ENCODE measurements at regions not wholly inside any gene's neighbourhood (a gene's known extent, or its start where the extent isn't known, plus 50 kb on each side); places are given as distances from the start of the nearest gene placed in this dataset.

DNA sequence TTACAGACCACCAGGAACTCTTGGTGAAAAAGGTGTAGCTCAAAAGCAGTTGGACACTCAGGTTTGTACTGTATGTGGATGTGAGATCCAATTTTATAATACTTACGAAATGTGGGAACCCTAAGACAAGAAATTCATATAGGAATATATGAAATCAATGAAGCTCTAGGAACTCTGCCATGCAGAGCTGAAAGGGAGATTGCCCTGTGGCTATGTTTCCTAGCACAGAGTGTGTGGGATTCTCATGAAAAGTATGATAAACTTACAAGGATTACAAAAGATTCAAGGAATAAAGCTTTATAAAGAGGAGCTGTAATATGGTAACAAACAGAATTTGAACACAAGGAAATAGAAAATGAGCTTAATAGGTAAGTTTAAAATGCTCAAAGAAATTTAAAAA, 205.7 kb upstream of the FAM83B start:
- DNase-seq (ENCODE audit: low read depth) = no peak

DNA sequence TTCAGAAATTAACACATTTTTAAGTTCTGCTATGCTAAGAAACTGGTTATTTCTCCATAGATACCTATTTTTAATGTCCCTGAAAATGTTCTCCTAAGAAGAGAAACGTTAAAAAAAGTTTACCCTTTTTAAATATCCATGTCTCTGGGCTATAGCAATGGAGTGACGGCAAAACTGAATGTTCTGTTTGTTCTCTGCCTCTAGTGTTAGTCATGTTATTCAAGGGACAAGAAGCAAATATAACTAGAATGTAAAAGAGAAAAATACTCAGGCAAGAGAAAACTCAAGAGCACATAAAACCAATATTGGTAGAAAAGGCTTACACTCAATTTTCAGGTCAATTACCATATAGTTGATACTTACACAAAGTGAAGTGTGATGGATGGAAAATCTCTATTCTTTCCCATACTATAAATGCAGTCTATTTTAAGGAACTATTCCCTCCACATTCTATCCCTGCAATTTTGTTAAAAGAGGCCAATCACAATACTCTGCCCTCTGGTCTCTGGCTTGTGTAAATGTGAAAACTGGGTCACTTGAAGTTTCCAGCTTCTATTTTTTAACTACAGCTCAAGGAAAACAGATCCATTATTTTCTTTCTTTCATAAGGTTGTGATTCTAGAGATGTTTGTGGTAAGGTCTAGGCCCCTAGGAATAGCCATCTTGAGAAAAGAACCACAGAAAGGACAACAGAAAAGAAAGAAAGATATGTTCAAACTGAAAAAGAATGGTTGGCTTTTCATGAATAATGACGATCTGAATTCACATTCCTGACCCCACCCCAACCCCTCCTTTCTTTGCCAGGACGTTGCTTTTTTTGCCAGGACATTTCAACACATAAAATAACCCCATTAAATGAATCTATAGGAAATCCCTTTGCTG, 200.3 kb upstream of the FAM83B start:
- DNase-seq (ENCODE audit: low read depth) = no peak

GRCh38 chr6:54646951-54647664, 199.5 kb upstream of the FAM83B start:
- DNase-seq (ENCODE audit: low read depth) = no peak

DNA sequence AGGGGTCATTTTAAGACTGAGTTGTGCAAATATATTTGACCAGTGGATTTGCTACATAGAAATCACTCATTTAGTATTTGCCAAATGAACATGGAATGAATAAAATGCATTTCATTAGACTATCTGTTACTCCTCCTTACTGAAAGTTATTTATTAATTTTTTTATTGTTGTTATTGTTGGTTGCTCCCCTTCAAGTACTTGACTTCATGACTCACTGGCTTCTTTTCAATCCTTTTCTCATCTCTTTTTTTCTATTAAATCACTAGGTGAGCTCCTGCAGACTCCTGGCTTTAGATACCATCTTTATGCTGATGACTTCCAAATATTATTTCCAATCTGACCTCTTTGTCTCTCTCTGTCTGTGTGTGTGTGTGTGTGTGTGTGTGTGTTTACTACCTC, 192.2 kb upstream of the FAM83B start:
- no peak for DNase-seq (ENCODE audit: low read depth)

DNA sequence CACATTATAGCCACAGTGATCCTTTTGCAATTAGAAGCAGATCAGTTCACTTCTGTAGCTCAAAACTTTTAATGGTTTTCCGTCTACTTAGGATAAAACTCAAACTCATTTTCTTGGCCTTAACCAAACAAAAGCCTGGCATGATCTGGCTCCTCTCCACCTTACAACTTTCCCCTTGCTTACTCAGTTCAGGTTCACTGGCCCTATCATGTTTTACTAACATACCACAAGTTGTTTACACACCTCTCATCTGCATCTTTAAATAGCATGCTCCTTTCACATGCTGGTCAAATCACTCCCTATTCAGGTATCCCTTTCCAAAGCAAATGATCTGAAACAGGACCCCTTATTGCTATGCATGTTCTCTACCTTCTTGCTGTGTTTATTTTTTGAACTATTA, 191.4 kb upstream of the FAM83B start:
- DNase-seq (ENCODE audit: low read depth) = no peak

- no peak for DNase-seq (ENCODE audit: low read depth)
Observed at GRCh38 chr6:54665278-54665677, 181.3 kb upstream of the FAM83B start.

GRCh38 chr6:54680531-54680930, 166.0 kb upstream of the FAM83B start:
- no peak for DNase-seq (ENCODE audit: low read depth)

GRCh38 chr6:54681267-54681666, 165.3 kb upstream of the FAM83B start:
- DNase-seq (ENCODE audit: low read depth) = no peak

DNA sequence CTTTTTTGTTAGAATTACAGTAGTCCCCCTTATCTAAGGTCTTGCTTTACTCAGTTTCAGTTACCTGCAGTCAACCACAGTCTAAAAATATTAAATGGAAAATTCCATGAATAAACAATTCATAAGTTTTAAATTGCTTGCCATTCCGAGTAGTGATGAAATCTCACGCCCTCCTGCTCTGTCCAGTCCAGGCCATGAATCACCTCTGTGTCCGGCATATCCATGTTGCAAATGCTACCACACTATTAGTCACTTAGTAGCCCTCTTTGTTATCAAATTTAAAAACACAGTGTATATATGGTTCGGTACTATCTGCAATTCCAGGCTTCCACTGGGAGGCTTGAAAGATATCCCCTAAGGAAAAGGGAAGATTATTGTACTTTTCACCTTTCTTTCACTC, 164.6 kb upstream of the FAM83B start:
- no peak for DNase-seq (ENCODE audit: low read depth)

DNA sequence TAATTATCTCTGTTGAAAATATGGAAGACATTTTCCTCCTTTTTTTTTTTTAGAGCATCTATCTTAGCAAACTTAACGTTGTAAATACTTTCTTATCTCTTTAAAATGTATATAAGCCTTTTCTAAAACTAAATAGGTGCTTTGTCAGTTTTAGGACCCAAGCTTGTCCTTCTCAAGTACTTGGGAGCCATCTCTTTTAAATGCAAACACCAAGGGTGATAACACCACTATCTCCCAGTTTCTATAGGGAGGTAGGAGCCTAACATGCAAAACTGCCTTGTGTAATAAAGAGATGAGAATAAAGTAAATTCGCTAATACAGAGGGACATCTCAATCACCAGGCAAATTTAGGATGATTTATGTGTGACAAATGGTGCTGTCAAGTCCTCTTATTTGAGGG, 157.0 kb upstream of the FAM83B start:
- DNase-seq (ENCODE audit: low read depth) = no peak

DNA sequence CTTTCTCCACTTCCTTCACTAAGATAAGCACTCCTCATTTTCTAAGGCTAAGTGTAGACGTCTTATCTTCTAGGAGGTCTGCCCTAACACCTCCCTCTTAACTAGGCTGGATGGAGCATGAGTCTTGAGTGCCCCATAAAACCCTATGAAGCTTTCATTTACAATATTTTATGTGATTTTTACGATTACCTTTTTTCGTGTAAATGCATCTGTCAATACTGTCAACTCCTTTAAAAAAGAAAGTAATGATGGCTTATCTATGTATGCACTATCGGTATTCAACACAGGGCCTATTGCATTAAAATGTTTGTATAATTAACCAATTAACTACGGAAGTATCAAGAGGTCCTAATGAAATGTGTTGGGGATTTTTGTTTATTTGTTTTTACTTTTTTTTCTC, 156.0 kb upstream of the FAM83B start:
- DNase-seq (ENCODE audit: low read depth) = no peak

- DNase-seq (ENCODE audit: low read depth) = no peak
Observed at GRCh38 chr6:54694928-54695532, 151.5 kb upstream of the FAM83B start.

GRCh38 chr6:54695815-54696214, 150.8 kb upstream of the FAM83B start:
- no peak for DNase-seq (ENCODE audit: low read depth)

GRCh38 chr6:54697424-54697823, 149.1 kb upstream of the FAM83B start:
- DNase-seq (ENCODE audit: low read depth) = no peak

DNA sequence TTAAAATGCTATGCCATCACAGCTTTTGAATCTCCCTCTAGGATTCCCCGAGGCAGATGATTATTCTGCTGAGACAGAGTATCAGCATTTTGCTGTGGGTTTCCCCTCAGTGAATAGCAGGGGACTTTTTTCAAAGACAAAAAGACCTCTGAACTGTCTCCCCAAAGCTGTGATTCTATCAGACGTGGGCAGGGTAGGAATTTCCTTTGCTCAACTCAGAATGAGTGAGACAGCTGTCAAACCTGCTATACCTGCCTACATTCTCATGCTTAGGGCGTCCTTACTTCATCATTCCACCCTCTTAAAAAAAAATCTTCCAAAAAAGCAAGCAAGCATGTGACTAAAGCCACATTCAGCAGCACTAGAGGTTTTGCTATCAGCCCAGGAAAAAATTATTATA, 147.6 kb upstream of the FAM83B start:
- no peak for DNase-seq (ENCODE audit: low read depth)

GRCh38 chr6:54700158-54700557, 146.4 kb upstream of the FAM83B start:
- no peak for DNase-seq (ENCODE audit: low read depth)

DNA sequence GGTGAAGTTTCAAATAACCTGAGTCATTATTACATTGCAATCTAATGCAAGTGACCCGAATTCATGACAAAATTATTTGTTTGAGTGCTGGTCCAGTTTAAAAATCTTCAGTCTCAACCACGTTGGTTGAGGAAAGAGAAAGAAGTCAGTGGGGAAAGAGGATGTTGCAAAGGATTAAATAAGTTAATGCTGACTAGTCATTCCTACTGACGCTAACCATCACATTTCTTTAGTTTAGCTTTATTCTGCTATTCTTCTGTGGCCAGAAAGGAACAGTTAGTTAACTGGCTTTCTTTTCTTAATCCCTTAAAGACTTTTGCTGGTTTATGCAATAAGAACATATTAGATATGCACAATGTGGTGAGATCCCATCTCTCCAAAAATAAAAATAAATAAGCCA, 143.8 kb upstream of the FAM83B start:
- DNase-seq (ENCODE audit: low read depth) = no peak

GRCh38 chr6:54706391-54706790, 140.2 kb upstream of the FAM83B start:
- no peak for DNase-seq (ENCODE audit: low read depth)

GRCh38 chr6:54706844-54707605, 139.5 kb upstream of the FAM83B start:
- DNase-seq (ENCODE audit: low read depth) = no peak

- no peak for DNase-seq (ENCODE audit: low read depth)
Observed at GRCh38 chr6:54710456-54710855, 136.1 kb upstream of the FAM83B start.

GRCh38 chr6:54716010-54716409, 130.6 kb upstream of the FAM83B start:
- DNase-seq (ENCODE audit: low read depth) = no peak

- no peak for DNase-seq (ENCODE audit: low read depth)
Observed at GRCh38 chr6:54716877-54717276, 129.7 kb upstream of the FAM83B start.
